ENCODE measurements at regions not wholly inside any gene's neighbourhood (a gene's known extent, or its start where the extent isn't known, plus 50 kb on each side); places are given as distances from the start of the nearest gene placed in this dataset.

DNA sequence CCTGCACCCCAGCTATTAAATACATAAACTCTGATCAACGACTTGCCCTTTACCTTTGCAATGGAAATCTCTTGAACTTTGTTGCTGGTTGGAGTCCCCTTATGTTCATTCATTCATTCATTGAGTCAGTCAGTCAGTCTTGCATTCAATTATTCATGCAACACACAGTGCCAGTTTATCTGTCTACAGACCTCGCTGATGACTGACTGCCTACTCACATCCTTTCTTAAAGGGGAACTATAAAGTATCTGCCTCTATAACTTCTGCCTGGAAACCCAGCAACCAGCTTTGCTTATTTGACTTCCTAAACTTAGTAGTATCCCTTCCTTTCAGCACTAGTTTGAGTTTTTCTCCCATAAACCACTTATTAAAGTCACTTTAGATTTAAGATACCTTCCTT lies 620.8 kb upstream of the ADGRL3 start:
- no peak for DNase-seq (ENCODE audit: low spot score)
- Histone ChIP-seq H3K9me3 (ENCODE audit: low read depth, low read length, poor library complexity, severe bottlenecking) (no peaks in the 10 kb centered on the region), H3K4me3 (ENCODE audit: low read depth, low read length, poor library complexity, severe bottlenecking) (no peak overlapping the region), H3K36me3 (ENCODE audit: insufficient read depth, low read length, poor library complexity, severe bottlenecking) (no peaks in the 10 kb centered on the region), H3K27me3 (replicated peaks; ENCODE audit: insufficient read depth, low read depth, low read length, poor library complexity) (no peaks in the 10 kb centered on the region), H3K4me1 (ENCODE audit: insufficient read depth, low read length, poor library complexity, severe bottlenecking) (no peaks in the 10 kb centered on the region), H3K27ac (ENCODE audit: low read depth, low read length, poor library complexity, severe bottlenecking) (no peak overlapping the region)
- POLR2A ChIA-PET (ENCODE audit: low non-redundant PET): no interaction called here
- no peak for TF ChIP-seq EZH2 (IDR thresholded peaks at IDR 0.05; ENCODE audit: borderline replicate concordance, low read depth, low read length, poor library complexity, severe bottlenecking)
- TF ChIP-seq, protein P1, sequence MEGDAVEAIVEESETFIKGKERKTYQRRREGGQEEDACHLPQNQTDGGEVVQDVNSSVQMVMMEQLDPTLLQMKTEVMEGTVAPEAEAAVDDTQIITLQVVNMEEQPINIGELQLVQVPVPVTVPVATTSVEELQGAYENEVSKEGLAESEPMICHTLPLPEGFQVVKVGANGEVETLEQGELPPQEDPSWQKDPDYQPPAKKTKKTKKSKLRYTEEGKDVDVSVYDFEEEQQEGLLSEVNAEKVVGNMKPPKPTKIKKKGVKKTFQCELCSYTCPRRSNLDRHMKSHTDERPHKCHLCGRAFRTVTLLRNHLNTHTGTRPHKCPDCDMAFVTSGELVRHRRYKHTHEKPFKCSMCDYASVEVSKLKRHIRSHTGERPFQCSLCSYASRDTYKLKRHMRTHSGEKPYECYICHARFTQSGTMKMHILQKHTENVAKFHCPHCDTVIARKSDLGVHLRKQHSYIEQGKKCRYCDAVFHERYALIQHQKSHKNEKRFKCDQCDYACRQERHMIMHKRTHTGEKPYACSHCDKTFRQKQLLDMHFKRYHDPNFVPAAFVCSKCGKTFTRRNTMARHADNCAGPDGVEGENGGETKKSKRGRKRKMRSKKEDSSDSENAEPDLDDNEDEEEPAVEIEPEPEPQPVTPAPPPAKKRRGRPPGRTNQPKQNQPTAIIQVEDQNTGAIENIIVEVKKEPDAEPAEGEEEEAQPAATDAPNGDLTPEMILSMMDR (conservative IDR thresholded peaks at IDR 0.05; ENCODE audit: low read depth, low read length): no peak
- BruUV-seq (replicated peaks): no TSS peak
- intact Hi-C loops (cut with micrococcal nuclease; ENCODE audit: unreplicated experiment): no loop called here
- CTCF ChIA-PET: no interaction called here

DNA sequence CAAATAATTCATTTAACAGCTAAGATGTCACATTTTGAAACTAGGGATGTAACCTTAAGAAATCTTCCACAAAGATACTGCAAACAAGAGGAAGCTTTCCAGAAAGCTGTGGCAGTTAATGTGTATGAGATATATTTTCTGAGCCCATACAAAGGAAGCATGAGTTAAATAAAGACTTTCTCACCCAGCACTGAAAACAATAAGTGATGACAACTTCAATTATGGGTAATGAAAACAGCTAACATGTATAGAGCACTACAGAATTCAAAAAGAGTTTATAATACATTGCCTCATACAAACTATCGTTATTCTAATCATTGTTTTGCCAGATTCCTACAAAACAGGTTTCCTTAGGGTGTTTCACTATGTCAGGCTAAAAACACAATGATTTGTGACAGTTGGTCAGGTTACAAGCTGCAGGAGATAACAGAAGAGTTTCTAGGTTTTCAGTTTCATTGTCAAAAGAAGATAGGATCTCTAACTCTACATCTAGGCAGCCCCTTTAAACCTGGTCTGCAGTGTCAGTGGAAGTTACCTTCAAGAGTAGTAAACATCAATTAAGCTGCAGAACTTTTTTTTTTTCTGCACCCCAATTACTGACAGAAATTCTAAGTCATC lies 618.1 kb upstream of the ADGRL3 start:
- no peak for DNase-seq (ENCODE audit: low spot score)
- intact Hi-C loops (cut with micrococcal nuclease; ENCODE audit: unreplicated experiment): no loop called here
- no peak for TF ChIP-seq EZH2 (IDR thresholded peaks at IDR 0.05; ENCODE audit: borderline replicate concordance, low read depth, low read length, poor library complexity, severe bottlenecking)
- TF ChIP-seq, protein P1 (conservative IDR thresholded peaks at IDR 0.05; ENCODE audit: low read depth, low read length): no peak
- H3K9me3 ChIP-seq (ENCODE audit: low read depth, low read length, poor library complexity, severe bottlenecking): no peaks in the 10 kb centered on the region
- BruUV-seq (replicated peaks): no TSS peak
- POLR2A ChIA-PET (ENCODE audit: low non-redundant PET): no interaction called here
- no peak overlapping the region for H3K27ac ChIP-seq (ENCODE audit: low read depth, low read length, poor library complexity, severe bottlenecking)
- CTCF ChIA-PET: no interaction called here
- H3K4me3 ChIP-seq (ENCODE audit: low read depth, low read length, poor library complexity, severe bottlenecking): no peak overlapping the region
- H3K4me1 ChIP-seq (ENCODE audit: insufficient read depth, low read length, poor library complexity, severe bottlenecking): no peaks in the 10 kb centered on the region
- H3K27me3 ChIP-seq (replicated peaks; ENCODE audit: insufficient read depth, low read depth, low read length, poor library complexity): no peaks in the 10 kb centered on the region
- H3K36me3 ChIP-seq (ENCODE audit: insufficient read depth, low read length, poor library complexity, severe bottlenecking): no peaks in the 10 kb centered on the region

DNA sequence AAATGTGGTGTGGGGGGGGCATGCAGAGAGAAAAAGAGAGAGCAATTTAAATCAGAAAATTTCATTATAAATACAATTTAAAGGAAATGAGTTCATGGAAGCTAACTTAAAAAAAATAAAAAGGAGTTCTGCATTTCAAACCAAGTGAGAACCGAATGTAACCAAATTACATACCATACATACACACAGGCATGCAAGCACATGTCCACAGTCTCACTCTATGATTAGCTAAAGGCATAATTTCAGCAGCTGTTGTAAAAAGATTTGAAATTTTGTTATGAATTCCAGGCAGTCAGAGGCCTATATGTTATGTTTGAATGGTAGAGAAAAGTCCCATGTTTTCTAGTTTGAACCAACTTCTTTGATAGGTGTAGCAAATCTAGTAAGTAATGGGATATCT lies 611.6 kb upstream of the ADGRL3 start:
- POLR2A ChIA-PET (ENCODE audit: low non-redundant PET): no interaction called here
- H3K4me1 ChIP-seq (ENCODE audit: insufficient read depth, low read length, poor library complexity, severe bottlenecking): no peaks in the 10 kb centered on the region
- no peak for DNase-seq (ENCODE audit: low spot score)
- intact Hi-C loops (cut with micrococcal nuclease; ENCODE audit: unreplicated experiment): no loop called here
- no peaks in the 10 kb centered on the region for H3K27me3 ChIP-seq (replicated peaks; ENCODE audit: insufficient read depth, low read depth, low read length, poor library complexity)
- TF ChIP-seq, protein P1 (conservative IDR thresholded peaks at IDR 0.05; ENCODE audit: low read depth, low read length): no peak
- TF ChIP-seq EZH2 (IDR thresholded peaks at IDR 0.05; ENCODE audit: borderline replicate concordance, low read depth, low read length, poor library complexity, severe bottlenecking): no peak
- no peak overlapping the region for H3K27ac ChIP-seq (ENCODE audit: low read depth, low read length, poor library complexity, severe bottlenecking)
- no peaks in the 10 kb centered on the region for H3K36me3 ChIP-seq (ENCODE audit: insufficient read depth, low read length, poor library complexity, severe bottlenecking)
- no TSS peak for BruUV-seq (replicated peaks)
- CTCF ChIA-PET: no interaction called here
- H3K9me3 ChIP-seq (ENCODE audit: low read depth, low read length, poor library complexity, severe bottlenecking): no peaks in the 10 kb centered on the region
- H3K4me3 ChIP-seq (ENCODE audit: low read depth, low read length, poor library complexity, severe bottlenecking): no peak overlapping the region
